ENCODE measurements at regions not wholly inside any gene's neighbourhood (a gene's known extent, or its start where the extent isn't known, plus 50 kb on each side); places are given as distances from the start of the nearest gene placed in this dataset.

DNA sequence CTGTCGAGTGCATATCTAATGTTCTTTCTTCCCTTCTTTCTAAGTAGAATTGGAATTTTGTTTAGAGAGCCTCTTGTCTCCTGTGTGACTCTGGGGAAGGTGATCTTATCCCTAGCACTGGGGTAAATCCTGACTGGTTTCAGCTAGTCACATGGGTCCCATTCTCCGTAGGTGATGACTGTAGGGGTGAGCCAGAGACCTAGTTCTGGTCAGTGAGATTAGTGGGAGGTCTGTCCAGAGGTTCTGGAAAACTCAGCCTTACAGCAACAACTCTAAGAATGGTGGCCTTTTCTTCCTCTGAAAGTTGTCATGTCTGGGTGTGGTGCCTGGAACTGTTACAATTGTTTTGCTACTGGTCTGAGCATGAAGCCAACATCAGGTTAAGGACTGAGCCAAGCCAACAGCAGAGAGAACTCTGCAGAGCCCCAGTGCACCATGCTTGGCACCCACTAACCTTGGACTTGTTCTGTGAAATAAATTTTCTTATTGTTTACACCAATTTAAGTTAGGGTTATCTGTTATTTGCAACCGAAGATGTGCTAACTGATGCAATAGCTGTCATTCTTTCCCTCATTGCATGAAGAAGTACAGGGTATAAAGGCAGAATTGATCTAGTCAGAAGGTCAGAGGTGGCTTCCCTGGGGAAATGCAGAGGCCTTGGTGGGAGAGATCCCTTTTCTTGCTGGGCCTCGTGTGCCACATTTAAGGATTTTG lies 56.8 kb upstream of the TULP4 start:
- 87% methylated on average over 4 of the region's 4 CpGs for WGBS (ENCODE audit: missing lambda C conversion rate)
- DNase-seq (ENCODE audit: low read depth in 1 of 2, low spot score in 1 of 2) (no peak), ATAC-seq (no peak), FAIRE-seq (no peak)
- CTCF ChIA-PET, result interaction anchor here (0.8 kb wide), 1 partner anchor 34 kb away, joined by 3 read pairs; no protein-coding TSS in a partner anchor
- TF ChIP-seq PBX3 (IDR thresholded peaks at IDR 0.05), result no peak
- no peak for TF ChIP-seq MAX (IDR thresholded peaks at IDR 0.05)
- no peak for TF ChIP-seq ELK1 (IDR thresholded peaks at IDR 0.05; ENCODE audit: low read depth, low read length)
- TF ChIP-seq CEBPB (IDR thresholded peaks at IDR 0.05), result no peak
- TF ChIP-seq JUN (IDR thresholded peaks at IDR 0.05), result no peak
- no peak for TF ChIP-seq HOXB5 (CRISPR knock-in tag; IDR thresholded peaks at IDR 0.05)
- TF ChIP-seq E2F6 (IDR thresholded peaks at IDR 0.05; ENCODE audit: borderline replicate concordance, low read depth), result no peak
- TF ChIP-seq EP300 (IDR thresholded peaks at IDR 0.05), result no peak
- TF ChIP-seq KDM1A (IDR thresholded peaks at IDR 0.05; ENCODE audit: low read depth), result no peak
- no peak for TF ChIP-seq HOXB13 (CRISPR knock-in tag; IDR thresholded peaks at IDR 0.05; ENCODE audit: low read depth)
- TF ChIP-seq RCOR1 (IDR thresholded peaks at IDR 0.05; ENCODE audit: low read depth, low read length), result no peak
- TF ChIP-seq JUNB (IDR thresholded peaks at IDR 0.05), result no peak
- no peak for TF ChIP-seq MAFK (IDR thresholded peaks at IDR 0.05; ENCODE audit: partially characterized antibody)
- TF ChIP-seq FOSL2 (IDR thresholded peaks at IDR 0.05), result no peak
- no peak for TF ChIP-seq FOSL2 (CRISPR knock-in tag; IDR thresholded peaks at IDR 0.05)
- TF ChIP-seq HOXA7 (CRISPR knock-in tag; IDR thresholded peaks at IDR 0.05), result no peak
- H3K27ac ChIP-seq, result no peak overlapping the region
- no peaks in the 10 kb centered on the region for H3K4me1 ChIP-seq
- no peaks in the 10 kb centered on the region for H3K9me3 ChIP-seq
- no peak overlapping the region for H3K4me3 ChIP-seq
- POLR2A ChIA-PET, result no interaction called here
- H3K4me2 ChIP-seq, result no peak overlapping the region

DNA sequence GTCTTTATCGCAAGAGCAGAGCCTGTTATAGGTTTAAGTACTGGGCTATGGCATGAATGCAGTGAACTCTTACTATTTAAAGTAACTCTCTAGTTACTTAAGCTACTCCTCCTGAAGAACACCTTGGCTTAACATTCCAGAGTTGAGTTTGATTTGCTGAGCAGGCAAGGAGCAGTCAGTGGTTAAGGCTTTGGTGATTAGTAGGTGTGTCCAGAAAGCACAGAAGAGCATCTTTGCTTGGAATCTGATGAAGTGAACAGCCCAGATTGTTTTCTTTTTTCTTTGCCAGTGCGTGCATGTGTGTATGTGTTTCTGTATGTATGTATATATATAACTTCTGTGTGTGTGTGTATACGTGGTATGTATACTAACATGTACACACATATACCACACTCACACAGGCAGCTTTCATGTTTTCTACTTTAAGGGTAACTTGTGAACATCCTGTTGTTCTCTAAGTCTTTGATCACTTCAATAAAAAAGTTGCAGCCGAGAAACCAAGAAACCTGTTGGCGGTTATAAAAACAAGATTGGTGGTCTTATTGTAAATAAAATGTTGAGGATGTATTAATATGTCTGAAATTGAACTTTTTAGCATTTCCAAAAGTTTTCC lies 56.2 kb upstream of the TULP4 start:
- Histone ChIP-seq H3K27ac (no peak overlapping the region), H3K4me3 (no peak overlapping the region), H3K9me3 (no peaks in the 10 kb centered on the region), H3K4me1 (no peaks in the 10 kb centered on the region), H3K4me2 (no peak overlapping the region)
- CTCF ChIA-PET, result interaction anchor here (0.8 kb wide), 1 partner anchor 35 kb away, joined by 3 read pairs; no protein-coding TSS in a partner anchor
- ATAC-seq (no peak), FAIRE-seq (no peak), DNase-seq (ENCODE audit: low read depth in 1 of 2, low spot score in 1 of 2) (no peak)
- TF ChIP-seq, protein P1, sequence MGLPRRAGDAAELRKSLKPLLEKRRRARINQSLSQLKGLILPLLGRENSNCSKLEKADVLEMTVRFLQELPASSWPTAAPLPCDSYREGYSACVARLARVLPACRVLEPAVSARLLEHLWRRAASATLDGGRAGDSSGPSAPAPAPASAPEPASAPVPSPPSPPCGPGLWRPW (IDR thresholded peaks at IDR 0.05), result no peak
- TF ChIP-seq EHF (CRISPR knock-in tag; IDR thresholded peaks at IDR 0.05), result no peak
- no peak for TF ChIP-seq PBX3 (IDR thresholded peaks at IDR 0.05)
- no peak for TF ChIP-seq NR3C1 (IDR thresholded peaks at IDR 0.05)
- no peak for TF ChIP-seq JUNB (IDR thresholded peaks at IDR 0.05)
- no peak for TF ChIP-seq FOSL2 (IDR thresholded peaks at IDR 0.05)
- no peak for TF ChIP-seq FOSL2 (CRISPR knock-in tag; IDR thresholded peaks at IDR 0.05)
- no peak for TF ChIP-seq HOXB13 (CRISPR knock-in tag; IDR thresholded peaks at IDR 0.05; ENCODE audit: low read depth)
- TF ChIP-seq HOXB5 (CRISPR knock-in tag; IDR thresholded peaks at IDR 0.05), result no peak
- TF ChIP-seq SMC3 (IDR thresholded peaks at IDR 0.05), result no peak
- no peak for TF ChIP-seq EP300 (IDR thresholded peaks at IDR 0.05)
- TF ChIP-seq SREBF2 (IDR thresholded peaks at IDR 0.05), result no peak
- WGBS (ENCODE audit: missing lambda C conversion rate), result 89% methylated on average over 5 of the region's 5 CpGs
- POLR2A ChIA-PET, result no interaction called here

Measured in A549 (cell line).